Body of pancreas (tissue), 4 donors: ENCODE measurements at regions not wholly inside any gene's neighbourhood (a gene's known extent, or its start where the extent isn't known, plus 50 kb on each side); places are given as distances from the start of the nearest gene placed in this dataset.

Source experiments
- ATAC-seq: fragments of 150-250 bp; one replicate; pipeline ENCODE4 v1.9.1; 2016
- DNase-seq, 4 donors: peaks; one replicate each; pipeline ENCODE4 v3.0.0-alpha.2; 2019
- H3K27ac ChIP-seq, 4 donors: fragments of 200-600 bp; sonication (generic); 1 replicate in 3 of 4; 2 replicates in 1 of 4; pipeline versions ENCODE4 v1.5.1 to v1.6.1; 2016 to 2019; ENCODE audit warnings: mild to moderate bottlenecking in 1 of 4, mixed read lengths in 1 of 4, moderate library complexity in 1 of 4
- H3K27me3 ChIP-seq, 2 donors: fragments of 200-600 bp; sonication (generic); one replicate each; pipeline ENCODE4 v1.6.0; 2016; ENCODE audit warnings: mild to moderate bottlenecking in 1 of 2
- H3K36me3 ChIP-seq, 2 donors: fragments of 200-600 bp; sonication (generic); replicated peaks in 1 of 2; 2 replicates each; pipeline ENCODE4 v1.5.1; 2016; ENCODE audit warnings: low read depth in 2 of 2; ENCODE audit not compliant: insufficient read depth in 1 of 2
- H3K4me1 ChIP-seq: fragments of 200-600 bp; sonication (generic); one replicate; pipeline ENCODE4 v1.6.0; 2016
- H3K4me3 ChIP-seq, 2 donors: fragments of 200-600 bp; sonication (generic); 1 replicate in 1 of 2; 2 replicates in 1 of 2; pipeline ENCODE4 v1.5.1; 2016 to 2019
- H3K9me3 ChIP-seq, 3 donors: fragments of 200-600 bp; sonication (generic); 1 replicate in 2 of 3; 2 replicates in 1 of 3; pipeline ENCODE4 v1.5.1; 2016
- POLR2A ChIP-seq, 3 donors: fragments of 450-650 bp; IDR thresholded peaks; one replicate each; pipeline ENCODE4 v1.6.1; 2016; ENCODE audit warnings: antibody characterized with exemption in 3 of 3, mild to moderate bottlenecking in 2 of 3
- WGBS, 2 donors: methylation state at CpG; one replicate each; pipeline ENCODE4 v1.1.5; 2017; 5-methylcytosine and 5-hydroxymethylcytosine counted together
- intact Hi-C: fragments of 100-400 bp; cut with DNase I; formaldehyde crosslinking; loops from one replicate; pipeline ENCODE4 v1.15.1; 2023
- microRNA counts, 2 donors: library from miRNA; unstranded; fragments of <30 nt; microRNA quantifications; one replicate each; lab custom pipeline; 2017
- TF ChIP-seq, protein P1 (sequence below), 7 experiments: fragments of 450-650 bp in 4 of 7; fragments of 200-600 bp in 3 of 7; sonication (generic) in 3 of 7; IDR thresholded peaks; one replicate each; pipeline ENCODE4 v1.5.1; 2016 to 2019; ENCODE audit warnings: antibody characterized with exemption in 7 of 7

DNA sequence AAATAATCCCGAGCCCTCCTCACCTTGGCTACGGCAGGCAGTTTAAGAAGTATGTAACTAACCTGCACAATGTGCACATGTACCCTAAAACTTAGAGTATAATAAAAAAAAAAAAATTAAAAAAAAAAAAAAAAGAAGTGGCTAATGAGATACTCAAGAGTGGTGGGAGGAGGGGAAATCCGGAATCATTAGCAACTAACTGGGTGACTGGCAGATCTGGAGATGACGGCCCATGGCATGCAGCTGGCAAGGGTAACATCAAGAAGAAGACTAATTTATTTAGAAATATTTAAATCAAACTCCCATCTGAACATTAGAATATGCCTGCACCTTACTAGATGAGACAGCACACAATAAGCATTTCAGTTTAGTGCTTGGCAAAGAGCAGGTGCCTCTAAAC is 52.3 kb upstream of the TMCC3 start:
- no peak for ATAC-seq
- intact Hi-C loops: no loop called here
- TF ChIP-seq, protein P1, sequence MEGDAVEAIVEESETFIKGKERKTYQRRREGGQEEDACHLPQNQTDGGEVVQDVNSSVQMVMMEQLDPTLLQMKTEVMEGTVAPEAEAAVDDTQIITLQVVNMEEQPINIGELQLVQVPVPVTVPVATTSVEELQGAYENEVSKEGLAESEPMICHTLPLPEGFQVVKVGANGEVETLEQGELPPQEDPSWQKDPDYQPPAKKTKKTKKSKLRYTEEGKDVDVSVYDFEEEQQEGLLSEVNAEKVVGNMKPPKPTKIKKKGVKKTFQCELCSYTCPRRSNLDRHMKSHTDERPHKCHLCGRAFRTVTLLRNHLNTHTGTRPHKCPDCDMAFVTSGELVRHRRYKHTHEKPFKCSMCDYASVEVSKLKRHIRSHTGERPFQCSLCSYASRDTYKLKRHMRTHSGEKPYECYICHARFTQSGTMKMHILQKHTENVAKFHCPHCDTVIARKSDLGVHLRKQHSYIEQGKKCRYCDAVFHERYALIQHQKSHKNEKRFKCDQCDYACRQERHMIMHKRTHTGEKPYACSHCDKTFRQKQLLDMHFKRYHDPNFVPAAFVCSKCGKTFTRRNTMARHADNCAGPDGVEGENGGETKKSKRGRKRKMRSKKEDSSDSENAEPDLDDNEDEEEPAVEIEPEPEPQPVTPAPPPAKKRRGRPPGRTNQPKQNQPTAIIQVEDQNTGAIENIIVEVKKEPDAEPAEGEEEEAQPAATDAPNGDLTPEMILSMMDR (IDR thresholded peaks at IDR 0.05): no peak
- TF ChIP-seq POLR2A (IDR thresholded peaks at IDR 0.05): no peak
- no peak overlapping the region for H3K4me3 ChIP-seq
- H3K27me3 ChIP-seq: no peaks in the 10 kb centered on the region
- H3K9me3 ChIP-seq: no peaks in the 10 kb centered on the region
- peaks cover 9% of the 10 kb centered on the region for H3K4me1 ChIP-seq
- no peaks in the 10 kb centered on the region for H3K36me3 ChIP-seq
- 89 to 94% methylated on average over 4 of the region's 4 CpGs for WGBS, 2 donors
- no peak overlapping the region for H3K27ac ChIP-seq
- DNase-seq: no peak

DNA sequence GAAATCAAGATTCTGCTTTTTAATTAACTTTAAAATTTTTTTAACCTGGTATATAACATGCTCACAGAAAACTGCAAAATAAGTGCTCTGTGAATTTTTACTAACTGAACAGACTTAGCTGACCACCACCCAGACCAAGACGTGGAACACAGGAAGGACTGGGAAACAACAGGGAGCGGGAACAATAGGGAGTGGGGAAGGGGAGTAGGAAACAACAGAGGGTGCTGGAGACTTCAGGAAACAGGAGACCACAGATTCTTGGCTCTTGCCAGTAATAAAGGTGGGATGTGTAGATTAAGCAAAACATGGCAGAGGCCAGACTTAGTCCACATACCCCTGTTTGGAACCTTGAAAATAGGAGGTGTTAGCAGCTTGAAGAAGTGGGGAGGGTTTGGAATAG is 51.4 kb upstream of the TMCC3 start:
- H3K4me1 ChIP-seq: peaks cover 9% of the 10 kb centered on the region
- H3K9me3 ChIP-seq: no peaks in the 10 kb centered on the region
- no peak overlapping the region for H3K27ac ChIP-seq
- H3K4me3 ChIP-seq: no peak overlapping the region
- no peaks in the 10 kb centered on the region for H3K27me3 ChIP-seq
- ATAC-seq (no peak), DNase-seq (no peak)
- 74 to 78% methylated on average over 2 of the region's 2 CpGs for WGBS, 2 donors
- TF ChIP-seq POLR2A (IDR thresholded peaks at IDR 0.05): no peak
- TF ChIP-seq, protein P1 (IDR thresholded peaks at IDR 0.05): no peak
- no peaks in the 10 kb centered on the region for H3K36me3 ChIP-seq
- intact Hi-C loops: no loop called here

DNA sequence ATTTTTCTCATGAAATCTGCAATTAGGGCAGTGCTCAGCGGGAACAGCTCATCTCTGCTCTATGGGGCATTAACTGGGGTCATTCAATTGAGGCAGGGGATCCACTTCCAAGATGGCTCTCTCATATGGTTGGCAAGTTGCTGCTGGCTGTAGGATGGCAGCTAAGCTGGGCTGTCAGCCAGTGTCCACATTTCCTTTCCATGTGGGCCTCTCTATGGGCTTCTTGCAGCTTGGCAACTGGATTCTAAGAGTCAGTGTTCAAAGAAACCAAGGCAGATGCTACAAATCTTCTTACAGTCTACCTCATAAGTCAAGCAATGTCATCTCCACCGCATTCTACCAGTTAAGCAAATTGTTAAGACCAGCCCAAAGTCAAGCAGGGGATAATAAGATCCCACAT is 50.3 kb upstream of the TMCC3 start:
- intact Hi-C loops: no loop called here

More for the DNA sequence above, 50.3 kb upstream of the TMCC3 start:
- no peaks in the 10 kb centered on the region for H3K27me3 ChIP-seq
- DNase-seq (no peak), ATAC-seq (no peak)
- H3K4me3 ChIP-seq: no peak overlapping the region
- H3K4me1 ChIP-seq: peaks cover 9% of the 10 kb centered on the region
- H3K36me3 ChIP-seq: no peaks in the 10 kb centered on the region
- TF ChIP-seq POLR2A (IDR thresholded peaks at IDR 0.05): no peak
- TF ChIP-seq, protein P1 (IDR thresholded peaks at IDR 0.05): no peak
- 87 to 95% methylated on average over 2 of the region's 2 CpGs for WGBS, 2 donors
- H3K9me3 ChIP-seq: no peaks in the 10 kb centered on the region
- no peak overlapping the region for H3K27ac ChIP-seq

MicroRNA genes in the stretch of these regions (microRNA counts, 767-probe panel; counts per million panel counts)
- microRNA hsa-miR-492 (lab: Ali Mortazavi, UCI): 0 to 736 counts per million in 2 donors
